HepG2 (cell line): ENCODE measurements at regions not wholly inside any gene's neighbourhood (a gene's known extent, or its start where the extent isn't known, plus 50 kb on each side); places are given as distances from the start of the nearest gene placed in this dataset.

ENCODE experiments used
- ATAC-seq: fragments of 200-7000 bp; cut with Tn5 transposase; 3 replicates; pipeline ENCODE4 v1.9.1; 2020; ENCODE audit warnings: mild to moderate bottlenecking, moderate library complexity
- BruUV-seq: library from RNA; stranded (reverse); fragments of 400-500 nt; replicated peaks from 2 replicates; lab custom pipeline; 2021; lab: Mats Ljungman, UMichigan
- CTCF ChIA-PET: fragments of 300-600 bp; formaldehyde crosslinking; extraction: SDS; loops from one replicate; lab custom pipeline; 2021; ENCODE audit warnings: low total read pairs, inconsistent platforms, low intra/inter-chr PET ratio; lab: Yijun Ruan, JAX
- POLR2A ChIA-PET: fragments of 350-600 bp; sonication (Branson Sonifier 250); formaldehyde crosslinking; loops from one replicate; lab custom pipeline; 2020; ENCODE audit warnings: antibody characterized with exemption, inconsistent platforms; lab: Yijun Ruan, JAX
- DNase-seq: peaks from one replicate; pipeline ENCODE4 v3.0.0-alpha.2; 2015; ENCODE audit warnings: low spot score
- FAIRE-seq: peaks from 3 replicates; lab custom pipeline; 2011; peaks lifted over from hg19 to GRCh38; lab: Jason Lieb, UNC
- H2AFZ ChIP-seq: one replicate; pipeline ENCODE4 v1.6.1; 2011; ENCODE audit warnings: low read length, inconsistent platforms
- H3K27ac ChIP-seq: fragments of 300-600 bp; 3 replicates; pipeline ENCODE4 v1.8.0; 2011; ENCODE audit warnings: mixed run types, mild to moderate bottlenecking, mixed read lengths, low read length, inconsistent platforms; ENCODE audit not compliant: insufficient read depth; ENCODE audit errors: extremely low read length
- H3K27me3 ChIP-seq, 2 experiments: fragments of 200-600 bp in 1 of 2; 2 replicates in 1 of 2; 3 replicates in 1 of 2; pipeline versions ENCODE4 v1.6.0 to v1.8.0; 2011; ENCODE audit warnings: low read length in 2 of 2, mild to moderate bottlenecking in 2 of 2, moderate library complexity in 2 of 2, inconsistent platforms in 1 of 2; ENCODE audit not compliant: insufficient read depth in 2 of 2, control insufficient read depth in 1 of 2
- H3K36me3 ChIP-seq, 2 experiments: fragments of 200-600 bp in 1 of 2; replicated peaks in 1 of 2; 2 replicates in 1 of 2; 3 replicates in 1 of 2; pipeline versions ENCODE4 v1.5.1 to v1.8.0; 2011; ENCODE audit warnings: low read length in 2 of 2, inconsistent platforms in 1 of 2; ENCODE audit not compliant: insufficient read depth in 2 of 2, control insufficient read depth in 1 of 2
- H3K4me1 ChIP-seq: 2 replicates; pipeline ENCODE4 v1.5.1; 2012; ENCODE audit warnings: low read length, inconsistent platforms; ENCODE audit not compliant: insufficient read depth
- H3K4me2 ChIP-seq: 2 replicates; pipeline ENCODE4 v1.6.0; 2011; ENCODE audit warnings: low read depth, low read length, inconsistent platforms
- H3K4me3 ChIP-seq, 3 experiments: fragments of 200-600 bp in 1 of 3; sonication (generic), shearing (Covaris generic) in 1 of 3; replicated peaks in 1 of 3; 2 replicates each; pipeline ENCODE4 v1.5.1; 2011 to 2016; ENCODE audit warnings: low read length in 3 of 3, inconsistent platforms in 2 of 3, low read depth in 2 of 3, mild to moderate bottlenecking in 2 of 3, control low read depth in 1 of 3, mixed read lengths in 1 of 3; ENCODE audit not compliant: insufficient read depth in 1 of 3
- H3K79me2 ChIP-seq: one replicate; pipeline ENCODE4 v1.6.1; 2011; ENCODE audit warnings: low read length, inconsistent platforms; ENCODE audit not compliant: insufficient read depth
- H3K9ac ChIP-seq: 2 replicates; pipeline ENCODE4 v1.6.0; 2011; ENCODE audit warnings: mild to moderate bottlenecking, low read depth, low read length, inconsistent platforms; ENCODE audit not compliant: insufficient read depth
- H3K9me3 ChIP-seq: 2 replicates; pipeline ENCODE4 v1.5.1; 2012; ENCODE audit warnings: mild to moderate bottlenecking, low read length
- H4K20me1 ChIP-seq: 2 replicates; pipeline ENCODE4 v1.6.0; 2011; ENCODE audit warnings: inconsistent platforms, mild to moderate bottlenecking, low read length, moderate library complexity; ENCODE audit not compliant: insufficient read depth
- CHCHD3 ChIP-seq: sonication (generic); formaldehyde crosslinking; IDR thresholded peaks from 2 replicates; pipeline ENCODE4 v1.8.0; 2022; ENCODE audit warnings: mild to moderate bottlenecking, missing genetic modification reagents, moderate library complexity
- EZH2 ChIP-seq: conservative IDR thresholded peaks from 2 replicates; pipeline ENCODE4 v1.6.1; 2012; ENCODE audit warnings: mild to moderate bottlenecking, low read depth, low read length, moderate library complexity
- KLF6 ChIP-seq: IDR thresholded peaks from 2 replicates; pipeline ENCODE4 v1.8.0; 2016; ENCODE audit warnings: missing biosample characterization, missing genetic modification reagents
- NFAT5 ChIP-seq: sonication (generic); formaldehyde crosslinking; IDR thresholded peaks from 2 replicates; pipeline ENCODE4 v1.4.0; 2020; ENCODE audit warnings: missing genetic modification reagents
- NR1H2 ChIP-seq: sonication (generic); formaldehyde crosslinking; IDR thresholded peaks from 2 replicates; pipeline ENCODE4 v1.8.1; 2022; ENCODE audit warnings: low read depth, missing genetic modification reagents, borderline replicate concordance
- PPARG ChIP-seq: conservative IDR thresholded peaks from 2 replicates; pipeline ENCODE4 v1.6.1; 2016; ENCODE audit warnings: missing biosample characterization, missing genetic modification reagents
- ZNF136 ChIP-seq: sonication (generic); formaldehyde crosslinking; IDR thresholded peaks from 2 replicates; pipeline ENCODE4 v1.8.1; 2022; ENCODE audit warnings: low read depth, mild to moderate bottlenecking, moderate library complexity, missing genetic modification reagents
- ZNF263 ChIP-seq: sonication (generic); formaldehyde crosslinking; IDR thresholded peaks from 2 replicates; pipeline ENCODE4 v1.4.0; 2020; ENCODE audit warnings: missing genetic modification reagents
- ZNF839 ChIP-seq: sonication (generic); formaldehyde crosslinking; IDR thresholded peaks from 2 replicates; pipeline ENCODE4 v1.4.0; 2020; ENCODE audit warnings: missing genetic modification reagents, mild to moderate bottlenecking, borderline replicate concordance
- WGBS: methylation state at CpG from one replicate; pipeline ENCODE4 v1.1.6; 2017; ENCODE audit warnings: low lambda C conversion rate; 5-methylcytosine and 5-hydroxymethylcytosine counted together
- in situ Hi-C: cut with HindIII; loops from 2 replicates; pipeline ENCODE4 v1.10.0; 2017; ENCODE audit warnings: low pct_unique_long_range_greater_than_20kb; ENCODE audit not compliant: extremely low pct_ligation_motif_present
- intact Hi-C: fragments of 100-400 bp; cut with micrococcal nuclease; formaldehyde crosslinking; loops from one replicate; pipeline ENCODE4 v1.10.0; 2022; ENCODE audit not compliant: unreplicated experiment
- TF ChIP-seq, protein P1 (sequence below): fragments of 450-650 bp; IDR thresholded peaks from 2 replicates; pipeline ENCODE4 v1.6.1; 2016

DNA sequence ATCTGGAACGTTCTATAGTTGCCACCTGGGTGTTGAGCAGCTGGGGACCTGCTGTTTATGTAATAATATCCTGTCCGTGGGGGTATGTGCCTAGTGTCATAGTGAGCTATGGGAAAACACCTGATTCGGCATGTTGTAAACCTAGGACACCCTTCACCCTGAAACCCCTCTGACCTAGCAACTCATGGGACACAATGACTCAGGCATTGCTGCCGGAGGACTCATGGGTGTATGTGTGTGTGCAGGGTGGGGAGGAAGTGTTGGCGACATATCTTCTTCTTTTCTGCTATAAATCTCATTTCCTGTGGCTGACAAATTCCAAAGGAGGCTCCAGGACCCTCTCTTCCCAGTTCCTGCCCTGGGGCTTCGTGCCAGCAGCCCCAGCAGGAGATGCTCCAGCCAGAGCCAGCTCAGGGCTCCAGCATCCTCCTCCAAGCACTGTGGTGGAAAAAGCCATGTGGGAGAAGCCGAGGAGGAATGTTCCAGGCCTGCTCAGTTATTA, 77.0 kb upstream of the PODXL start (continued):
- TF ChIP-seq ZNF839 (CRISPR knock-in tag) = no peak
- no peak for TF ChIP-seq NR1H2
- TF ChIP-seq EZH2 = no peak
- no peak for TF ChIP-seq ZNF136 (CRISPR knock-in tag)
- no peak for TF ChIP-seq KLF6 (CRISPR knock-in tag)
- TF ChIP-seq CHCHD3 (CRISPR knock-in tag) = no peak
- no peak for TF ChIP-seq PPARG (CRISPR knock-in tag)

DNA sequence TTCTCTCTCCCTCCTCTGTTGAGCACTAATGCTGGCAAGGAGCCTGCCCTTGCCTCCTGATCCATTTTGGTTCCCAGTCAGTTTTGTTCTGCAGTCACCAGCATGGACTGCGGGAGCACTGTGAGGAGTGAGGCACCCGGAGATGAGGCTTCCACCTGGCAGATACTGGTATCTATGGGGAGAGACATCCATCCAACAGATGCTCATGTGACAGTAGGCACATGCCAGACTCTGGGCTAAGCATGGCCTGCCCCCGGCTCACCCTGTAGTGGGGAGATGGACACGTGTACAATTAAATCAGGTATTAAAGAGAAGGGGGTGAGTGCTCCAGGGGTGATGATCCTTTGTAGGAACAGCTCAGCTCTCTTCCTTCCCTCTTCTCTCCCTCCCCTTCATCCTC, 74.0 kb upstream of the PODXL start:
- Histone ChIP-seq H3K4me2 (no peak overlapping the region), H3K9me3 (no peaks in the 10 kb centered on the region), H3K4me3 (no peak overlapping the region), H3K79me2 (no peaks in the 10 kb centered on the region), H3K4me1 (no peaks in the 10 kb centered on the region), H3K36me3 (no peaks in the 10 kb centered on the region), H3K9ac (no peak overlapping the region), H2AFZ (no peak overlapping the region), H4K20me1 (no peaks in the 10 kb centered on the region), H3K27ac (no peak overlapping the region), H3K27me3 (peaks cover 4 to 36% of the 10 kb centered on the region in 2 experiments; a peak in 3 of 5 replicates)
- no TSS peak for BruUV-seq
- FAIRE-seq (no peak), ATAC-seq (no peak), DNase-seq (no peak)
- ChIA-PET POLR2A (no interaction called here), CTCF (no interaction called here)
- TF ChIP-seq NFAT5 (CRISPR knock-in tag) (no peak), ZNF263 (0 out of 2 replicates have a peak, but pooled peaks have one; percentile 19)
- TF ChIP-seq, protein P1, sequence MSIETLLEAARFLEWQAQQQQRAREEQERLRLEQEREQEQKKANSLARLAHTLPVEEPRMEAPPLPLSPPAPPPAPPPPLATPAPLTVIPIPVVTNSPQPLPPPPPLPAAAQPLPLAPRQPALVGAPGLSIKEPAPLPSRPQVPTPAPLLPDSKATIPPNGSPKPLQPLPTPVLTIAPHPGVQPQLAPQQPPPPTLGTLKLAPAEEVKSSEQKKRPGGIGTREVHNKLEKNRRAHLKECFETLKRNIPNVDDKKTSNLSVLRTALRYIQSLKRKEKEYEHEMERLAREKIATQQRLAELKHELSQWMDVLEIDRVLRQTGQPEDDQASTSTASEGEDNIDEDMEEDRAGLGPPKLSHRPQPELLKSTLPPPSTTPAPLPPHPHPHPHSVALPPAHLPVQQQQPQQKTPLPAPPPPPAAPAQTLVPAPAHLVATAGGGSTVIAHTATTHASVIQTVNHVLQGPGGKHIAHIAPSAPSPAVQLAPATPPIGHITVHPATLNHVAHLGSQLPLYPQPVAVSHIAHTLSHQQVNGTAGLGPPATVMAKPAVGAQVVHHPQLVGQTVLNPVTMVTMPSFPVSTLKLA = peak; percentile 71
- 11% methylated on average over 4 of the region's 4 CpGs for WGBS
- intact Hi-C loops (no loop called here), in situ Hi-C loops (no loop called here)
